ENCODE measurements at regions not wholly inside any gene's neighbourhood (a gene's known extent, or its start where the extent isn't known, plus 50 kb on each side); places are given as distances from the start of the nearest gene placed in this dataset.

- no peak for TF ChIP-seq TAF1 (IDR thresholded peaks at IDR 0.05; ENCODE audit: low read depth)
- TF ChIP-seq EP300 (conservative IDR thresholded peaks at IDR 0.05; ENCODE audit: poor library complexity, severe bottlenecking), result no peak
- TF ChIP-seq RAD21 (conservative IDR thresholded peaks at IDR 0.05), result no peak
- TF ChIP-seq MXI1 (conservative IDR thresholded peaks at IDR 0.05; ENCODE audit: poor library complexity, severe bottlenecking), result no peak
- TF ChIP-seq POLR2AphosphoS5 (IDR thresholded peaks at IDR 0.05), result no peak
- TF ChIP-seq CTCF (IDR thresholded peaks at IDR 0.05; ENCODE audit: poor library complexity, severe bottlenecking), result no peak
- TF ChIP-seq SMC3 (conservative IDR thresholded peaks at IDR 0.05; ENCODE audit: poor library complexity), result no peak
- TF ChIP-seq REST (IDR thresholded peaks at IDR 0.05; ENCODE audit: borderline replicate concordance), result no peak
- no peak for TF ChIP-seq EZH2 (IDR thresholded peaks at IDR 0.05; ENCODE audit: borderline replicate concordance, insufficient read depth, low read length, poor library complexity, severe bottlenecking)
- no peak overlapping the region for H3K4me3 ChIP-seq (ENCODE audit: low read length)
- no peak overlapping the region for H3K9ac ChIP-seq (ENCODE audit: low read length)
- no peaks in the 10 kb centered on the region for H3K79me2 ChIP-seq (replicated peaks; ENCODE audit: insufficient read depth, low read length)
- H3K27me3 ChIP-seq (ENCODE audit: insufficient read depth, low read depth, low read length), result no peaks in the 10 kb centered on the region
- H2AFZ ChIP-seq (ENCODE audit: low read depth, low read length), result no peak overlapping the region
- no peaks in the 10 kb centered on the region for H3F3A ChIP-seq (ENCODE audit: insufficient read depth, low read length, poor library complexity, severe bottlenecking)
- H3K9me2 ChIP-seq (ENCODE audit: insufficient read depth, low read length), result no peaks in the 10 kb centered on the region
- H3K9me3 ChIP-seq (ENCODE audit: low read length), result no peaks in the 10 kb centered on the region
- H3K36me3 ChIP-seq (ENCODE audit: insufficient read depth, low read length), result no peaks in the 10 kb centered on the region
- H3K27ac ChIP-seq (ENCODE audit: low read length), result no peak overlapping the region
- no peak overlapping the region for H3K4me2 ChIP-seq (ENCODE audit: low read length)
- no peaks in the 10 kb centered on the region for H4K20me1 ChIP-seq (ENCODE audit: insufficient read depth)
These were observed 63.6 kb upstream of the CTTNBP2NL start for GRCh38 chr1:112332176-112333150.

GRCh38 chr1:112335351-112335750, 60.7 kb upstream of the CTTNBP2NL start:
- Histone ChIP-seq H3K4me2 (ENCODE audit: low read length) (no peak overlapping the region), H3K9me3 (ENCODE audit: low read length) (no peaks in the 10 kb centered on the region), H3K79me2 (replicated peaks; ENCODE audit: insufficient read depth, low read length) (no peaks in the 10 kb centered on the region), H3K4me3 (ENCODE audit: low read length) (no peak overlapping the region), H3K27ac (ENCODE audit: low read length) (no peak overlapping the region), H3K27me3 (ENCODE audit: insufficient read depth, low read depth, low read length) (no peaks in the 10 kb centered on the region), H3K9ac (ENCODE audit: low read length) (no peak overlapping the region), H3K36me3 (ENCODE audit: insufficient read depth, low read length) (no peaks in the 10 kb centered on the region), H4K20me1 (ENCODE audit: insufficient read depth) (no peaks in the 10 kb centered on the region), H3F3A (ENCODE audit: insufficient read depth, low read length, poor library complexity, severe bottlenecking) (no peaks in the 10 kb centered on the region), H3K9me2 (ENCODE audit: insufficient read depth, low read length) (no peaks in the 10 kb centered on the region), H2AFZ (ENCODE audit: low read depth, low read length) (no peak overlapping the region)
- TF ChIP-seq POLR2AphosphoS5 (IDR thresholded peaks at IDR 0.05) (no peak), MXI1 (conservative IDR thresholded peaks at IDR 0.05; ENCODE audit: poor library complexity, severe bottlenecking) (no peak), TAF1 (IDR thresholded peaks at IDR 0.05; ENCODE audit: low read depth) (no peak), RAD21 (conservative IDR thresholded peaks at IDR 0.05) (no peak), SMC3 (conservative IDR thresholded peaks at IDR 0.05; ENCODE audit: poor library complexity) (no peak)
